Esophagus squamous epithelium (tissue), 4 donors: ENCODE measurements at regions not wholly inside any gene's neighbourhood (a gene's known extent, or its start where the extent isn't known, plus 50 kb on each side); places are given as distances from the start of the nearest gene placed in this dataset.

ENCODE experiments used
- POLR2A ChIP-seq, 4 donors: fragments of 450-650 bp; IDR thresholded peaks; one replicate each; pipeline ENCODE4 v1.6.1; 2017; ENCODE audit warnings: antibody characterized with exemption in 4 of 4, mild to moderate bottlenecking in 4 of 4, moderate library complexity in 3 of 4
- TF ChIP-seq, protein P1 (sequence below), 6 experiments: fragments of 450-650 bp in 4 of 6; fragments of 200-600 bp in 2 of 6; sonication (generic) in 2 of 6; IDR thresholded peaks; one replicate each; pipeline ENCODE4 v1.5.1; 2016 to 2019; ENCODE audit warnings: antibody characterized with exemption in 6 of 6, mild to moderate bottlenecking in 4 of 6, moderate library complexity in 4 of 6

DNA sequence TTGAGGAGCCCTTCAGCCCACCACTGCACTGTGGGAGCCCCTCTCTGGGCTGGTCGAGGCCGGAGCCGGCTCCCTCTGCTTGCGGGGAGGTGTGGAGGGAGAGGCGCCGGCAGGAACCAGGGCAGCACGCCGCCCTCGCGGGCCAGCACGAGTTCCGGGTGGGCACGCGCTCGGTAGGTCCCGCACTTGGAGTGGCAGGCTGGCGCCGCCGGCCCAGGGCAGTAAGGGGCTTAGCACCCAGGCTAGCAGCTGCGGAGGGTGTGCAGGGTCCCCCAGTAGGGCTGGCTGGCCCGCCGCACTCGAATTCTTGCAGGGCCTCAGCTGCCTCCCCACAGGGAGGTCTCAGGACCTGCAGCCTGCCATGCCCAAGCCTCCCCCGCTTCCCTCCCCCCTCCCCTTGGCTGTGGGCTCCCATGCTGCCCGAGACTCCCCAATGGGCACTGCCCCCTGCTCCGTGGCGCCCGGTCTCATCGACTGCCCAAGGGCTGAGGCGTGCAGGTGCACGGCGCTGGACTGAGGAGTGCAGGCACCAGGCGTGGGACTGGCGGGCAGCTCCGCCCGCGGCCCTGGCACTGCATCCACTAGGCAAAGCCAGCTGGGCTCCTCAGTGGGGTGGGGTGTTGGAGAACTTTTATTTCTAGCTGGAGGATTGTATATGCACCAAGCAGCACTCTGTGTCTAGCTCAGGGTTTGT is 127.5 kb downstream of the DCK start:
- TF ChIP-seq, protein P1, sequence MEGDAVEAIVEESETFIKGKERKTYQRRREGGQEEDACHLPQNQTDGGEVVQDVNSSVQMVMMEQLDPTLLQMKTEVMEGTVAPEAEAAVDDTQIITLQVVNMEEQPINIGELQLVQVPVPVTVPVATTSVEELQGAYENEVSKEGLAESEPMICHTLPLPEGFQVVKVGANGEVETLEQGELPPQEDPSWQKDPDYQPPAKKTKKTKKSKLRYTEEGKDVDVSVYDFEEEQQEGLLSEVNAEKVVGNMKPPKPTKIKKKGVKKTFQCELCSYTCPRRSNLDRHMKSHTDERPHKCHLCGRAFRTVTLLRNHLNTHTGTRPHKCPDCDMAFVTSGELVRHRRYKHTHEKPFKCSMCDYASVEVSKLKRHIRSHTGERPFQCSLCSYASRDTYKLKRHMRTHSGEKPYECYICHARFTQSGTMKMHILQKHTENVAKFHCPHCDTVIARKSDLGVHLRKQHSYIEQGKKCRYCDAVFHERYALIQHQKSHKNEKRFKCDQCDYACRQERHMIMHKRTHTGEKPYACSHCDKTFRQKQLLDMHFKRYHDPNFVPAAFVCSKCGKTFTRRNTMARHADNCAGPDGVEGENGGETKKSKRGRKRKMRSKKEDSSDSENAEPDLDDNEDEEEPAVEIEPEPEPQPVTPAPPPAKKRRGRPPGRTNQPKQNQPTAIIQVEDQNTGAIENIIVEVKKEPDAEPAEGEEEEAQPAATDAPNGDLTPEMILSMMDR (IDR thresholded peaks at IDR 0.05) = no peak
- no peak for TF ChIP-seq POLR2A (IDR thresholded peaks at IDR 0.05)
